ENCODE measurements at regions not wholly inside any gene's neighbourhood (a gene's known extent, or its start where the extent isn't known, plus 50 kb on each side); places are given as distances from the start of the nearest gene placed in this dataset.

- Histone ChIP-seq H3K9me3 (ENCODE audit: control insufficient read depth in 1 of 2, insufficient read depth in 1 of 2, low read length in 2 of 2) (peaks cover 0 to 12% of the 10 kb centered on the region in 2 experiments), H3K27ac (ENCODE audit: low read depth in 1 of 2, low read length in 2 of 2) (no peak overlapping the region), H3K4me3 (ENCODE audit: low read length) (no peak overlapping the region), H3K36me3 (ENCODE audit: insufficient read depth, low read length) (no peaks in the 10 kb centered on the region), H3K4me1 (ENCODE audit: insufficient read depth, low read length) (no peaks in the 10 kb centered on the region), H3K27me3 (ENCODE audit: control insufficient read depth in 1 of 2, insufficient read depth in 2 of 2, low read length in 2 of 2) (no peaks in the 10 kb centered on the region)
- POLR2A ChIA-PET, result no interaction called here
- ATAC-seq (ENCODE audit: poor library complexity) (no peak), DNase-seq (no peak)
- Mint-ChIP-seq H3K36me3 (ENCODE audit: low read depth) (no peaks in the 10 kb centered on the region), H3K9me3 (no peaks in the 10 kb centered on the region), H3K4me1 (ENCODE audit: low read depth) (no peaks in the 10 kb centered on the region), H3K4me3 (no peak overlapping the region), H3K27me3 (no peaks in the 10 kb centered on the region), H3K27ac (no peak overlapping the region)
- CTCF ChIA-PET, result no interaction called here
- TF ChIP-seq, protein P1, sequence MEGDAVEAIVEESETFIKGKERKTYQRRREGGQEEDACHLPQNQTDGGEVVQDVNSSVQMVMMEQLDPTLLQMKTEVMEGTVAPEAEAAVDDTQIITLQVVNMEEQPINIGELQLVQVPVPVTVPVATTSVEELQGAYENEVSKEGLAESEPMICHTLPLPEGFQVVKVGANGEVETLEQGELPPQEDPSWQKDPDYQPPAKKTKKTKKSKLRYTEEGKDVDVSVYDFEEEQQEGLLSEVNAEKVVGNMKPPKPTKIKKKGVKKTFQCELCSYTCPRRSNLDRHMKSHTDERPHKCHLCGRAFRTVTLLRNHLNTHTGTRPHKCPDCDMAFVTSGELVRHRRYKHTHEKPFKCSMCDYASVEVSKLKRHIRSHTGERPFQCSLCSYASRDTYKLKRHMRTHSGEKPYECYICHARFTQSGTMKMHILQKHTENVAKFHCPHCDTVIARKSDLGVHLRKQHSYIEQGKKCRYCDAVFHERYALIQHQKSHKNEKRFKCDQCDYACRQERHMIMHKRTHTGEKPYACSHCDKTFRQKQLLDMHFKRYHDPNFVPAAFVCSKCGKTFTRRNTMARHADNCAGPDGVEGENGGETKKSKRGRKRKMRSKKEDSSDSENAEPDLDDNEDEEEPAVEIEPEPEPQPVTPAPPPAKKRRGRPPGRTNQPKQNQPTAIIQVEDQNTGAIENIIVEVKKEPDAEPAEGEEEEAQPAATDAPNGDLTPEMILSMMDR (IDR thresholded peaks at IDR 0.05), result no peak
- intact Hi-C loops (cut with DNase I, micrococcal nuclease), result no loop called here
Observed at GRCh38 chr10:1972406-1972805, 235.1 kb upstream of the ADARB2 start.

- Histone ChIP-seq H3K36me3 (ENCODE audit: insufficient read depth, low read length) (no peaks in the 10 kb centered on the region), H3K27ac (ENCODE audit: low read depth in 1 of 2, low read length in 2 of 2) (no peak overlapping the region), H3K27me3 (ENCODE audit: control insufficient read depth in 1 of 2, insufficient read depth in 2 of 2, low read length in 2 of 2) (no peaks in the 10 kb centered on the region), H3K4me1 (ENCODE audit: insufficient read depth, low read length) (no peaks in the 10 kb centered on the region), H3K9me3 (ENCODE audit: control insufficient read depth in 1 of 2, insufficient read depth in 1 of 2, low read length in 2 of 2) (peaks cover 0 to 18% of the 10 kb centered on the region in 2 experiments), H3K4me3 (ENCODE audit: low read length) (no peak overlapping the region)
- DNase-seq, result no peak
- Mint-ChIP-seq H3K9me3 (no peaks in the 10 kb centered on the region), H3K4me3 (no peak overlapping the region), H3K27me3 (no peaks in the 10 kb centered on the region), H3K27ac (no peak overlapping the region), H3K4me1 (ENCODE audit: low read depth) (no peaks in the 10 kb centered on the region), H3K36me3 (ENCODE audit: low read depth) (no peaks in the 10 kb centered on the region)
- no peak for ATAC-seq (ENCODE audit: poor library complexity)
- TF ChIP-seq, protein P1 (IDR thresholded peaks at IDR 0.05), result no peak
- intact Hi-C loops (cut with DNase I, micrococcal nuclease), result no loop called here
- POLR2A ChIA-PET, result interaction anchor here (0.8 kb wide), 1 partner anchor 30 kb away, joined by 3 read pairs; no protein-coding TSS in a partner anchor
- CTCF ChIA-PET, result interaction anchor here (0.8 kb wide), 1 partner anchor 10 kb away, joined by 3 read pairs; no protein-coding TSS in a partner anchor
Observed at GRCh38 chr10:1968257-1969033, 231.1 kb upstream of the ADARB2 start.

- ChIA-PET POLR2A (no interaction called here), CTCF (no interaction called here)
- Histone ChIP-seq H3K36me3 (ENCODE audit: insufficient read depth, low read length) (no peaks in the 10 kb centered on the region), H3K27ac (ENCODE audit: low read depth in 1 of 2, low read length in 2 of 2) (no peak overlapping the region), H3K9me3 (ENCODE audit: control insufficient read depth in 1 of 2, insufficient read depth in 1 of 2, low read length in 2 of 2) (peaks cover 0 to 15% of the 10 kb centered on the region in 2 experiments), H3K27me3 (ENCODE audit: control insufficient read depth in 1 of 2, insufficient read depth in 2 of 2, low read length in 2 of 2) (no peaks in the 10 kb centered on the region), H3K4me1 (ENCODE audit: insufficient read depth, low read length) (no peaks in the 10 kb centered on the region), H3K4me3 (ENCODE audit: low read length) (no peak overlapping the region)
- Mint-ChIP-seq H3K4me1 (ENCODE audit: low read depth) (no peaks in the 10 kb centered on the region), H3K27me3 (no peaks in the 10 kb centered on the region), H3K4me3 (no peak overlapping the region), H3K9me3 (no peaks in the 10 kb centered on the region), H3K36me3 (ENCODE audit: low read depth) (no peaks in the 10 kb centered on the region), H3K27ac (no peak overlapping the region)
- intact Hi-C loops (cut with DNase I, micrococcal nuclease), result no loop called here
- DNase-seq, result no peak
- TF ChIP-seq, protein P1 (IDR thresholded peaks at IDR 0.05), result no peak
- ATAC-seq (ENCODE audit: poor library complexity), result no peak
Observed at GRCh38 chr10:1966712-1967376, 229.5 kb upstream of the ADARB2 start.
